Fibroblast of lung (primary cell): ENCODE measurements at regions not wholly inside any gene's neighbourhood (a gene's known extent, or its start where the extent isn't known, plus 50 kb on each side); places are given as distances from the start of the nearest gene placed in this dataset.

Experiments
- DNase-seq, 2 donors: peaks; one replicate each; pipeline versions ENCODE4 v3.0.0 to v3.0.0-alpha.2; 2010; ENCODE audit warnings: low read depth in 2 of 2
- H2AFZ ChIP-seq: 2 replicates; pipeline ENCODE4 v1.5.1; 2012; ENCODE audit warnings: low read length, control low read depth, inconsistent platforms
- H3K27ac ChIP-seq: 2 replicates; pipeline ENCODE4 v1.5.1; 2011; ENCODE audit warnings: low read length, control low read depth; ENCODE audit not compliant: insufficient read depth
- H3K27me3 ChIP-seq: 2 replicates; pipeline ENCODE4 v1.5.1; 2011; ENCODE audit warnings: mild to moderate bottlenecking, low read length; ENCODE audit not compliant: control insufficient read depth, insufficient read depth
- H3K36me3 ChIP-seq: 2 replicates; pipeline ENCODE4 v1.5.1; 2011; ENCODE audit warnings: low read length; ENCODE audit not compliant: control insufficient read depth, insufficient read depth
- H3K4me1 ChIP-seq: 2 replicates; pipeline ENCODE4 v1.5.1; 2011; ENCODE audit warnings: low read length; ENCODE audit not compliant: control insufficient read depth, insufficient read depth; ENCODE audit errors: extremely low read depth
- H3K4me2 ChIP-seq: 2 replicates; pipeline ENCODE4 v1.5.1; 2011; ENCODE audit warnings: low read length, control low read depth; ENCODE audit not compliant: insufficient read depth; ENCODE audit errors: extremely low read depth
- H3K4me3 ChIP-seq, 4 experiments: fragments of 200-600 bp in 1 of 4; sonication (generic) in 1 of 4; replicated peaks in 1 of 4; 2 replicates each; pipeline ENCODE4 v1.5.1; 2011 to 2016; ENCODE audit warnings: low read length in 4 of 4, low read depth in 3 of 4, mild to moderate bottlenecking in 3 of 4, control low read depth in 2 of 4, inconsistent platforms in 1 of 4, mixed read lengths in 1 of 4; ENCODE audit not compliant: insufficient read depth in 1 of 4; ENCODE audit errors: control extremely low read depth in 1 of 4
- H3K79me2 ChIP-seq: 2 replicates; pipeline ENCODE4 v1.5.1; 2012; ENCODE audit warnings: mild to moderate bottlenecking, low read length, inconsistent platforms; ENCODE audit not compliant: control insufficient read depth, insufficient read depth
- H3K9ac ChIP-seq: 2 replicates; pipeline ENCODE4 v1.5.1; 2011; ENCODE audit warnings: mild to moderate bottlenecking, low read length, control low read depth; ENCODE audit not compliant: insufficient read depth
- H3K9me3 ChIP-seq: 2 replicates; pipeline ENCODE4 v1.5.1; 2012; ENCODE audit warnings: low read depth, low read length; ENCODE audit not compliant: control insufficient read depth, insufficient read depth
- H4K20me1 ChIP-seq: 2 replicates; pipeline ENCODE4 v1.5.1; 2011; ENCODE audit warnings: low read length; ENCODE audit not compliant: control insufficient read depth, insufficient read depth; ENCODE audit errors: extremely low read depth
- EZH2 ChIP-seq: IDR thresholded peaks from 2 replicates; pipeline ENCODE4 v1.5.1; 2012; ENCODE audit warnings: low read length, control low read depth, mild to moderate bottlenecking; ENCODE audit errors: missing control alignments
- TF ChIP-seq, protein P1 (sequence below), 2 donors: IDR thresholded peaks in 1 of 2; conservative IDR thresholded peaks in 1 of 2; 1 replicate in 1 of 2; 2 replicates in 1 of 2; pipeline ENCODE4 v1.5.1; 2011 to 2012; ENCODE audit warnings: low read length in 2 of 2, control low read depth in 1 of 2, inconsistent platforms in 1 of 2, low read depth in 1 of 2, mild to moderate bottlenecking in 1 of 2

DNA sequence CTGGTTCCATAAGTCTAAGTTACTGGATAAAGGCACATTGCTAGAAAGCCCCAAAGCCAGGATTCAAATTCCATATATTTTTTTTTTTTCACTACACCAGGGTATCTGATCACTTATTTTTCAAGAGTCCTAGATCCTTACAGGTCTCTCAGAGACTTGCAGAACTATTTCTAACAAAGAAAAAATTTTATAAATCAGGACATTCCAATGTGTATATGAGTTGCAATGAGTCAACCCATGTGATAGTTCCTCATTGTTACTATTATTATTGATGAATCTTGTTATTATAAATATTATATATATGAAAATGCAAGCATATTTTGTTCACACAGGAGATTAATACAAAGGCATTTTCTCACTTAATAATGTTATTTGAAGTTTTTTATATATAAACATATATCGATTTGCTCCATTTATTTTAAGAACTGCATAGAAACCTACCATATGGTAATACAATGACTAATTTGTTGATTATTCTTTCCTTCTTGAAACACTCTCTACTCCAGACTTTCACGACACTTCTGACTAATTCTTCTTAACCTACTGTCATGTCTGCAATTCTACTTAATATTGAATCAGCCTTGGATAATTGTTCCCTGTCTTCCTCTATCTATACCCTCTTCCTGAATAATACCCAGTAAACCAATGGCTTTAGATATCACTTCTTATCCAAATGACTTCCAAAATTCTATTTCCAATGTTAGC lies 968.4 kb upstream of the NRXN1 start:
- Histone ChIP-seq H3K9me3 (no peaks in the 10 kb centered on the region), H3K4me1 (peaks cover 4% of the 10 kb centered on the region), H3K27me3 (no peaks in the 10 kb centered on the region), H4K20me1 (no peaks in the 10 kb centered on the region), H2AFZ (no peak overlapping the region), H3K9ac (no peak overlapping the region), H3K4me2 (no peak overlapping the region), H3K79me2 (no peaks in the 10 kb centered on the region), H3K27ac (no peak overlapping the region), H3K4me3 (no peak overlapping the region), H3K36me3 (no peaks in the 10 kb centered on the region)
- peak in 1 of 2 donors; percentile 55 for DNase-seq
- no peak for TF ChIP-seq EZH2
- TF ChIP-seq, protein P1, sequence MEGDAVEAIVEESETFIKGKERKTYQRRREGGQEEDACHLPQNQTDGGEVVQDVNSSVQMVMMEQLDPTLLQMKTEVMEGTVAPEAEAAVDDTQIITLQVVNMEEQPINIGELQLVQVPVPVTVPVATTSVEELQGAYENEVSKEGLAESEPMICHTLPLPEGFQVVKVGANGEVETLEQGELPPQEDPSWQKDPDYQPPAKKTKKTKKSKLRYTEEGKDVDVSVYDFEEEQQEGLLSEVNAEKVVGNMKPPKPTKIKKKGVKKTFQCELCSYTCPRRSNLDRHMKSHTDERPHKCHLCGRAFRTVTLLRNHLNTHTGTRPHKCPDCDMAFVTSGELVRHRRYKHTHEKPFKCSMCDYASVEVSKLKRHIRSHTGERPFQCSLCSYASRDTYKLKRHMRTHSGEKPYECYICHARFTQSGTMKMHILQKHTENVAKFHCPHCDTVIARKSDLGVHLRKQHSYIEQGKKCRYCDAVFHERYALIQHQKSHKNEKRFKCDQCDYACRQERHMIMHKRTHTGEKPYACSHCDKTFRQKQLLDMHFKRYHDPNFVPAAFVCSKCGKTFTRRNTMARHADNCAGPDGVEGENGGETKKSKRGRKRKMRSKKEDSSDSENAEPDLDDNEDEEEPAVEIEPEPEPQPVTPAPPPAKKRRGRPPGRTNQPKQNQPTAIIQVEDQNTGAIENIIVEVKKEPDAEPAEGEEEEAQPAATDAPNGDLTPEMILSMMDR (conservative IDR thresholded peaks at IDR 0.05 in 1 of 2, IDR thresholded peaks at IDR 0.05 in 1 of 2; ENCODE audit: low read depth in 1 of 2, low read length in 2 of 2), result no peak

DNA sequence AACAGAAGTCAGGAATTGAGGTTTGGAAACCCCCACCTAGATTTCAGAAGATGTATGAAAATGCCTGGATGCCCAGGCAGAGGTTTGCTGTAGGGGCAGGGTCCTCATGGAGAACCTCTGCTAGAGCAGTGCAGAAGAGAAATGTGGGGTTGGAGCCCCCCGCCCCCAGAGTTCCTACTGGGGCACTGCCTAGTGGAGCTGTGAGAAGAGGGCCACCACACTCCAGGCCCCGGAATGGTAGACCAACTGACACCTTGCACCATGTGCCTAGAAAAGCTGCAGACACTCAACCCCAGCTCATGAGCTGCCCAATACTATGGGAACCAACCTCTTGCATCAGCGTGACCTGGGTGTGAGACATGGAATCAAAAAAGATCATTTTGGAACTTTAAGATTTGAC lies 967.0 kb upstream of the NRXN1 start:
- no peak for DNase-seq
- Histone ChIP-seq H3K27me3 (no peaks in the 10 kb centered on the region), H3K79me2 (no peaks in the 10 kb centered on the region), H3K9ac (no peak overlapping the region), H3K27ac (no peak overlapping the region), H3K4me2 (no peak overlapping the region), H3K4me3 (no peak overlapping the region), H3K36me3 (no peaks in the 10 kb centered on the region), H3K4me1 (peaks cover 9% of the 10 kb centered on the region), H4K20me1 (no peaks in the 10 kb centered on the region), H2AFZ (no peak overlapping the region), H3K9me3 (no peaks in the 10 kb centered on the region)
- no peak for TF ChIP-seq EZH2
- TF ChIP-seq, protein P1 (conservative IDR thresholded peaks at IDR 0.05 in 1 of 2, IDR thresholded peaks at IDR 0.05 in 1 of 2; ENCODE audit: low read depth in 1 of 2, low read length in 2 of 2), result no peak

DNA sequence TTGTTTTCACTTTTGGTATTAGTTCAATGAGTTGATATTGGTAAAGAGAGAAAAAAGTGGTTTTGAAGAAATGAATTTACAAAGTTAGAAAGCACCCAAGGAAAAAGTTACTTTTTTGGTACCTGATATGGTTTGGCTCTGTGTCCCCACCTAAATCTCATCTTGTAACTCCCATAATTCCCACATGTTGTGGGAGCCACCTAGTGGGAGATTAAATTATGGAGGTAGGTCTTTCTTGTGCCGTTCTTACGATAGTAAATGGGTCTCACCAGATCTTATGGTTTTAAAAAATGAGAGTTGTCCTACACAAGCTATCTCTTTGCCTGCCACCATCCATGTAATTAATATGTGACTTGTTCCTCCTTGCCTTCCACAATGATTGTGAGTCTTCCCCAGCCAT lies 965.6 kb upstream of the NRXN1 start:
- no peaks in the 10 kb centered on the region for H3K27me3 ChIP-seq
- no peaks in the 10 kb centered on the region for H3K79me2 ChIP-seq
- no peaks in the 10 kb centered on the region for H3K9me3 ChIP-seq
- TF ChIP-seq EZH2, result no peak
- TF ChIP-seq, protein P1 (conservative IDR thresholded peaks at IDR 0.05 in 1 of 2, IDR thresholded peaks at IDR 0.05 in 1 of 2; ENCODE audit: low read depth in 1 of 2, low read length in 2 of 2), result no peak
- H3K36me3 ChIP-seq, result no peaks in the 10 kb centered on the region
- H2AFZ ChIP-seq, result no peak overlapping the region
- no peaks in the 10 kb centered on the region for H4K20me1 ChIP-seq
- no peak overlapping the region for H3K4me3 ChIP-seq
- H3K4me2 ChIP-seq, result no peak overlapping the region
- H3K27ac ChIP-seq, result no peak overlapping the region
- H3K4me1 ChIP-seq, result peaks cover 9% of the 10 kb centered on the region
- no peak overlapping the region for H3K9ac ChIP-seq
- DNase-seq, result no peak
